ENCODE measurements at regions not wholly inside any gene's neighbourhood (a gene's known extent, or its start where the extent isn't known, plus 50 kb on each side); places are given as distances from the start of the nearest gene placed in this dataset.

- FAIRE-seq = no peak
- TF ChIP-seq CTCF (IDR thresholded peaks at IDR 0.05; ENCODE audit: insufficient read depth, missing control alignments) = no peak
- DNase-seq (ENCODE audit: insufficient read length, low spot score) = no peak
Observed at GRCh38 chr2:181397331-181397730, 59.9 kb upstream of the ITGA4 start.

DNA sequence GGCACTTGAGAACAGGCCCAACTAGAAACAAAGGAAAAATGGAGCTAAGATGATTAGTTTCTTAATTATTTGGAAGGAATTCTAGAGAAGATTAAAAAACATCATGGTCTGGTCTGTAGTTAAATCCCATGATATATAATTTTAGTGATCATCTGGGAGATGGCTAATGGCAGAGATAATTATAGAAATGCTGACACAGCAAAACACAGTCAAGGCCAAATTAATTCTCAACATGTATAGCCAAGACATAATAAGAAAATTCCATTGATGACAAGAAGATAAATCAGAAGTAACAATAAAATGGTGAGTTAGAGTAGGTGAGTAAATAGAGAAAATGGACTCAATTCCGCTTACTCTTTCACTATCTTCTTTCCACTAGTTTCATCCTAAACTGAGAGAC lies 59.2 kb upstream of the ITGA4 start:
- peak; percentile 29 for FAIRE-seq
- DNase-seq (ENCODE audit: insufficient read length, low spot score) = no peak
- TF ChIP-seq CTCF (IDR thresholded peaks at IDR 0.05; ENCODE audit: insufficient read depth, missing control alignments) = no peak

DNA sequence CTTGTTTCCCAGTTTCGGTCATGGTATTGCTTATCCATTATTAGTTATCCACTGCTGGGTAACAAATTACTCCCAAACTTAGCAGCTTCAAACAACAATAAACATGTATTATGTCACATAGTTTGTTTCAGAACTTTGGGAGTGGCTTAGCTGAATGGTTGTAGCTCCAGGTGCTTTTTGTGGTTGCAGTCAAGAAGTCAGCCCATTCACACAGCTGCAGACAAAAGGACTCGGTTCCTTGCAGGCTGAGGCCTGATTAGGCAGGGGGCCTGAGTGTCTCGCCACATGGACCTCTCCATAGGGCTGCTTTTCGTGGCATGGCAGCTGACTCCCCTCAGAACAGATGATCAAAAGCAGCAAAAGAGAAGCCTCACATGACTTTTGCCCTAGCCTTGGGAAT lies 58.2 kb upstream of the ITGA4 start:
- DNase-seq (ENCODE audit: insufficient read length, low spot score) = no peak
- no peak for FAIRE-seq
- TF ChIP-seq CTCF (IDR thresholded peaks at IDR 0.05; ENCODE audit: insufficient read depth, missing control alignments) = no peak

DNA sequence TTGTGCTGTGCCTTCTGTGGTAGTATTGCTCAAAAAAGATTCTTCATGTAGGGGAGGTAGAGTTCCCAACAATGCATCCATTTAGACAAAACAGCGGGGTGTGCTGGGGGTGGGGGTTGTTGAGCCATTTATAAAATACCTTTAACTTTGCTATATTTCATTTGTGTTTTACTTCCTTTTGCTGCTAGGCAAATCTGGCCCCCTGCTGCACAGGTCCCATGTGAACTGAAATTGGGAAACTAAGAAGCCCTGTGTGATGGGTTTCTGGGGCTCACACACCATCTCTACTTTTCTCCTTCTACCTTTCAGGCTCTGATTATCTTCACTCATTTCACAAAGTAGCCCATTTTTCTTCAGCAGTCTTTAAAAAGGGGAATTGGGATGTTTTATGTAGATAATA lies 52.7 kb upstream of the ITGA4 start:
- DNase-seq (ENCODE audit: insufficient read length, low spot score) (no peak), FAIRE-seq (no peak)
- TF ChIP-seq CTCF (IDR thresholded peaks at IDR 0.05; ENCODE audit: insufficient read depth, missing control alignments) = no peak

- no peak for DNase-seq (ENCODE audit: insufficient read length, low spot score)
- no peak for TF ChIP-seq CTCF (IDR thresholded peaks at IDR 0.05; ENCODE audit: insufficient read depth, missing control alignments)
- no peak for FAIRE-seq
Observed at GRCh38 chr2:181407171-181407570, 50.0 kb upstream of the ITGA4 start.
